ENCODE measurements at regions not wholly inside any gene's neighbourhood (a gene's known extent, or its start where the extent isn't known, plus 50 kb on each side); places are given as distances from the start of the nearest gene placed in this dataset.

GRCh38 chr10:8300925-8301324 lies 246.4 kb downstream of the GATA3 start:
- TF ChIP-seq CEBPB (IDR thresholded peaks at IDR 0.05): no peak
- no peak for TF ChIP-seq CTCF (IDR thresholded peaks at IDR 0.05)
- TF ChIP-seq POLR2A (IDR thresholded peaks at IDR 0.05; ENCODE audit: low read length): no peak
- no peak for TF ChIP-seq HMGXB4 (CRISPR knock-in tag; IDR thresholded peaks at IDR 0.05; ENCODE audit: borderline replicate concordance)
- no peak for TF ChIP-seq RAD21 (conservative IDR thresholded peaks at IDR 0.05 in 1 of 2, IDR thresholded peaks at IDR 0.05 in 1 of 2)
- TF ChIP-seq, protein P1, sequence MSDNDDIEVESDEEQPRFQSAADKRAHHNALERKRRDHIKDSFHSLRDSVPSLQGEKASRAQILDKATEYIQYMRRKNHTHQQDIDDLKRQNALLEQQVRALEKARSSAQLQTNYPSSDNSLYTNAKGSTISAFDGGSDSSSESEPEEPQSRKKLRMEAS (IDR thresholded peaks at IDR 0.05): no peak
